ENCODE measurements at regions not wholly inside any gene's neighbourhood (a gene's known extent, or its start where the extent isn't known, plus 50 kb on each side); places are given as distances from the start of the nearest gene placed in this dataset.
"Not testable (repeated sequence)": the region's sequence is repeated elsewhere in the genome, so short reads cannot be mapped to it uniquely, and the experiment has no call there.

DNA sequence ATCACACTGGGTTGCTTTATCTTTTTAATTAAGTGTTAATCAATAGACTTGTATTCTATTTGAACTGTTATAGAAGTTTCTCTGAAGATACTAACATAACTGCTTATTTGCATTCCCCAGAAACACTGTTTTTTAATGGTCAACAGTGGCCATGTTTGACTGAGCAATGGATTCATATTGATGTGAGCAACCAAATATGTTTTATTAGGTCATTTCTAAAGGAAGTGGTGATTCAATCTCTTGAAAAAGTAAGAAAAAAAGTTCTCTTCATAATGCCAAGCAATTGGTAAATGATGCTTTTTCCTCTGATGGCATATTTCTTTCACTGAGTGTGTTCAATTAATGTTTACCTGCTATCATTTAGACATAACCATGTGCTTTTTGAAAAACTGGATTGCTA lies 593.0 kb upstream of the CITED2 start:
- Histone ChIP-seq H3K9me3 (ENCODE audit: control insufficient read depth, insufficient read depth, low read length) (no peaks in the 10 kb centered on the region), H3K4me1 (ENCODE audit: control insufficient read depth, insufficient read depth, low read length) (no peaks in the 10 kb centered on the region), H3K9ac (ENCODE audit: low read depth, low read length) (no peak overlapping the region), H3K36me3 (ENCODE audit: control insufficient read depth, insufficient read depth, low read length) (no peaks in the 10 kb centered on the region), H3K27me3 (ENCODE audit: control insufficient read depth, insufficient read depth, low read length) (no peaks in the 10 kb centered on the region), H3K4me3 (ENCODE audit: low read depth, low read length) (no peak overlapping the region)

DNA sequence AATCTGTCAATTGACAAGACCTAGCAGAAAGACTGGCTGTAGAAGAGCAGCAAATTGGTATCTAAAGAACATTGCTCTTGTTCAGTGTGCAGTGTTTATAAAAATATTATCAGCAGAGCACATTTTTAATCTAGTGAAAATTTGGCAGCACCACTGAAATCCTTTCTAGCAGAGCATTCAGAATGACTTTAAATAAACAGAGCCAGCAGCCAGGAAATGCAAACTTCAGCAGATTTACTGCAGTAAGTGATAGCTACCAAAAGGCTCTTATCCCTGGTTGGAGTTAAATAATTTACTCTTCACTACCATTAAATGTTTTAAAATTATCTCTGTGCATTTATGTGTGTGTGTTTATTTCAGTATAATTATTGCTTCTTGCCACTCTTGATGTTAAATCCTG lies 590.9 kb upstream of the CITED2 start:
- H3K9me3 ChIP-seq (ENCODE audit: control insufficient read depth, insufficient read depth, low read length), result no peaks in the 10 kb centered on the region
- H3K4me3 ChIP-seq (ENCODE audit: low read depth, low read length), result no peak overlapping the region
- H3K9ac ChIP-seq (ENCODE audit: low read depth, low read length), result no peak overlapping the region
- no peaks in the 10 kb centered on the region for H3K36me3 ChIP-seq (ENCODE audit: control insufficient read depth, insufficient read depth, low read length)
- H3K4me1 ChIP-seq (ENCODE audit: control insufficient read depth, insufficient read depth, low read length), result no peaks in the 10 kb centered on the region
- no peaks in the 10 kb centered on the region for H3K27me3 ChIP-seq (ENCODE audit: control insufficient read depth, insufficient read depth, low read length)

- Histone ChIP-seq H3K27me3 (ENCODE audit: control insufficient read depth, insufficient read depth, low read length) (no peaks in the 10 kb centered on the region), H3K36me3 (ENCODE audit: control insufficient read depth, insufficient read depth, low read length) (no peaks in the 10 kb centered on the region), H3K4me1 (ENCODE audit: control insufficient read depth, insufficient read depth, low read length) (no peaks in the 10 kb centered on the region), H3K9me3 (ENCODE audit: control insufficient read depth, insufficient read depth, low read length) (no peaks in the 10 kb centered on the region), H3K4me3 (ENCODE audit: low read depth, low read length) (no peak overlapping the region), H3K9ac (ENCODE audit: low read depth, low read length) (no peak overlapping the region)
These were observed 590.3 kb upstream of the CITED2 start for GRCh38 chr6:139964737-139965136.

DNA sequence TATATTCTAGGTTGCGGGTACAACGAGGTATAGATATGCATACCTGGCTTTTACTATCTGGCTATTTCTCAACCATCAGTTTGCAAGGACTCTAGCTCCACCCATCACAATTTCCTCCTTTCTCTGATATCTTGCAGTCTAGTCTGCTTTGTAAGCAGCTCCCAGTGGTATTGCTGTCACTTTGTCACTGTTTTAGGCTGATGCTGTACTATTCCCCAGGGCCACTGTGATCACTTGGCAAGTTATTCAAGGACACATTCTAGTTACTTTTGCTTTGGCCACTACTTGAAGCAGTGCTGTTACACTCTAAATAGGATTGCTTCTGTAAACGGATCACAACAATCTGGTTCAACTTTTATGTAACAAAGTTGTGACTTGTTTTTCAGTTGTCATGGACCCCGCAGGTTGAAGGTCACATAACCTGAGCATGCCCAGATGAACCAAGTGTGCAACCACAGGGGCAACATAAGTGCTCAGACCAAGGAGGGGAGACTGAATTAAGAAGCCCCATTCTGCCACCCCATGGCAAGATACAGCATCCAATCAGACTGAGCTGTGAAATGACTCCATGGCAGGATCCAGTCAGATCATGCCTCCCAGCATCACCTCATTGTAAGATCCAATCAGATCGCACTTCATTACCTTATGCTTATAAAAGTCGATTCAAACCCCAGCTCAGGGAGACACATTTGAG lies 588.4 kb upstream of the CITED2 start:
- Histone ChIP-seq H3K36me3 (ENCODE audit: control insufficient read depth, insufficient read depth, low read length) (no peaks in the 10 kb centered on the region), H3K4me1 (ENCODE audit: control insufficient read depth, insufficient read depth, low read length) (no peaks in the 10 kb centered on the region), H3K27me3 (ENCODE audit: control insufficient read depth, insufficient read depth, low read length) (no peaks in the 10 kb centered on the region), H3K9ac (ENCODE audit: low read depth, low read length) (no peak overlapping the region), H3K4me3 (ENCODE audit: low read depth, low read length) (no peak overlapping the region), H3K9me3 (ENCODE audit: control insufficient read depth, insufficient read depth, low read length) (no peaks in the 10 kb centered on the region)

GRCh38 chr6:139961190-139961589 lies 586.7 kb upstream of the CITED2 start:
- H3K27me3 ChIP-seq (ENCODE audit: control insufficient read depth, insufficient read depth, low read length), result no peaks in the 10 kb centered on the region
- no peaks in the 10 kb centered on the region for H3K4me1 ChIP-seq (ENCODE audit: control insufficient read depth, insufficient read depth, low read length)
- no peak overlapping the region for H3K9ac ChIP-seq (ENCODE audit: low read depth, low read length)
- no peaks in the 10 kb centered on the region for H3K9me3 ChIP-seq (ENCODE audit: control insufficient read depth, insufficient read depth, low read length)
- no peaks in the 10 kb centered on the region for H3K36me3 ChIP-seq (ENCODE audit: control insufficient read depth, insufficient read depth, low read length)
- H3K4me3 ChIP-seq (ENCODE audit: low read depth, low read length), result no peak overlapping the region

DNA sequence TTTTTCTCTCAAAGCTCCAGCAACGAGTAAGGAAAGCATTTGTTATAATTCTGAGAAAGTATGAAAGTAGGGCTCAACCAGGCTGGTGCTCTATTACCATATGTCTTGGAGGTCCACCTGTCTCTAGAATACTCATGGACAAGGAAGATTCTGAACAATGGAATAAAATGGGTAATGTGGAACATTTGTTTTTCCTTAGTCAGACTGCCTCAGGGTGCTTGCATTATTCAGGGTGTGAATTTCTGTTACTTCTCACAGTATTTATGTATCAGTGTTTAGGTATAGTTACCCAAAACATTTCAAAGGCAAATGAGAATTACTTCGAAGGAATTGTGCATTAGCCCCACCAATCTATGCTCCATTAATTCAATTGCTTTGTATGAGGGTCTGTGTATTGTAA lies 586.2 kb upstream of the CITED2 start:
- no peaks in the 10 kb centered on the region for H3K36me3 ChIP-seq (ENCODE audit: control insufficient read depth, insufficient read depth, low read length)
- no peaks in the 10 kb centered on the region for H3K9me3 ChIP-seq (ENCODE audit: control insufficient read depth, insufficient read depth, low read length)
- no peak overlapping the region for H3K4me3 ChIP-seq (ENCODE audit: low read depth, low read length)
- no peak overlapping the region for H3K9ac ChIP-seq (ENCODE audit: low read depth, low read length)
- no peaks in the 10 kb centered on the region for H3K27me3 ChIP-seq (ENCODE audit: control insufficient read depth, insufficient read depth, low read length)
- no peaks in the 10 kb centered on the region for H3K4me1 ChIP-seq (ENCODE audit: control insufficient read depth, insufficient read depth, low read length)

- H3K9ac ChIP-seq (ENCODE audit: low read depth, low read length), result no peak overlapping the region
- H3K4me1 ChIP-seq (ENCODE audit: control insufficient read depth, insufficient read depth, low read length), result no peaks in the 10 kb centered on the region
- no peak overlapping the region for H3K4me3 ChIP-seq (ENCODE audit: low read depth, low read length)
- H3K27me3 ChIP-seq (ENCODE audit: control insufficient read depth, insufficient read depth, low read length), result no peaks in the 10 kb centered on the region
- no peaks in the 10 kb centered on the region for H3K9me3 ChIP-seq (ENCODE audit: control insufficient read depth, insufficient read depth, low read length)
- no peaks in the 10 kb centered on the region for H3K36me3 ChIP-seq (ENCODE audit: control insufficient read depth, insufficient read depth, low read length)
These were observed 581.1 kb upstream of the CITED2 start for GRCh38 chr6:139955366-139956155.

DNA sequence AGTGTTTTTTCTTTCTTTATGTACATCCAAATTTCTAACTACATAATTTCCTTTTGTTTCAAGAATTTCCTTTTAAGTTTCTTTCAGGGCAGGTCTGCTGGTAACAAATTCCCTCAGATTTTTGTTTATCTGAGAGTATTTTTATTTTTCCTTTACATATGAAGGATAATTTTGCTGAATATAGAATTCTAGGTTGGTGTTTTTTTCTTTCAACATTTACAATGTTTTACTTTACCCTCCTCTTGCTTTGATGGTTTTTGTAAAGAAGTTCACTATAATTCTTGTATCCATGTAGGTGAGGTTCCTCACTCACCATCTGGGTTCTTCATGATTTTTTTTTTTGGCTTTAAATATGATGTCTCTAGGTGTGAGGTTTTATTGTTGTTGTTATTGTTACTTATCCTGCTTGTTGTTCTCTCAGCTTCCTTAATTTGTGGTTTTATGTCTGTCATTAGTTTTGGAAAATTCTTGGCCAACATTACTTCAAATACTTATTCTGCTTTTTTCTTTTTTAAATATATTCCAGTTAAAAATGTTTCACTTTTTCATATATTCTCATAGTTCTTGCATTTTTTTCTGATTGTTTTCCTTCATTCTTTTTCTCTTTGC lies 580.1 kb upstream of the CITED2 start:
- Histone ChIP-seq H3K9ac (ENCODE audit: low read depth, low read length) (no peak overlapping the region), H3K4me3 (ENCODE audit: low read depth, low read length) (no peak overlapping the region), H3K36me3 (ENCODE audit: control insufficient read depth, insufficient read depth, low read length) (no peaks in the 10 kb centered on the region), H3K27me3 (ENCODE audit: control insufficient read depth, insufficient read depth, low read length) (no peaks in the 10 kb centered on the region), H3K9me3 (ENCODE audit: control insufficient read depth, insufficient read depth, low read length) (no peaks in the 10 kb centered on the region), H3K4me1 (ENCODE audit: control insufficient read depth, insufficient read depth, low read length) (no peaks in the 10 kb centered on the region)

GRCh38 chr6:139953780-139954179 lies 579.3 kb upstream of the CITED2 start:
- H3K36me3 ChIP-seq (ENCODE audit: control insufficient read depth, insufficient read depth, low read length); H3K4me1 ChIP-seq (ENCODE audit: control insufficient read depth, insufficient read depth, low read length); H3K9me3 ChIP-seq (ENCODE audit: control insufficient read depth, insufficient read depth, low read length); H3K27me3 ChIP-seq (ENCODE audit: control insufficient read depth, insufficient read depth, low read length); H3K4me3 ChIP-seq (ENCODE audit: low read depth, low read length); H3K9ac ChIP-seq (ENCODE audit: low read depth, low read length): not testable (repeated sequence)

GRCh38 chr6:139951172-139951571 lies 576.7 kb upstream of the CITED2 start:
- H3K4me3 ChIP-seq (ENCODE audit: low read depth, low read length), result no peak overlapping the region
- no peaks in the 10 kb centered on the region for H3K9me3 ChIP-seq (ENCODE audit: control insufficient read depth, insufficient read depth, low read length)
- no peak overlapping the region for H3K9ac ChIP-seq (ENCODE audit: low read depth, low read length)
- no peaks in the 10 kb centered on the region for H3K27me3 ChIP-seq (ENCODE audit: control insufficient read depth, insufficient read depth, low read length)
- H3K36me3 ChIP-seq (ENCODE audit: control insufficient read depth, insufficient read depth, low read length), result no peaks in the 10 kb centered on the region
- H3K4me1 ChIP-seq (ENCODE audit: control insufficient read depth, insufficient read depth, low read length), result no peaks in the 10 kb centered on the region

- no peaks in the 10 kb centered on the region for H3K9me3 ChIP-seq (ENCODE audit: control insufficient read depth, insufficient read depth, low read length)
- no peaks in the 10 kb centered on the region for H3K27me3 ChIP-seq (ENCODE audit: control insufficient read depth, insufficient read depth, low read length)
- H3K4me1 ChIP-seq (ENCODE audit: control insufficient read depth, insufficient read depth, low read length), result peaks cover 8% of the 10 kb centered on the region
- H3K36me3 ChIP-seq (ENCODE audit: control insufficient read depth, insufficient read depth, low read length), result no peaks in the 10 kb centered on the region
- no peak overlapping the region for H3K4me3 ChIP-seq (ENCODE audit: low read depth, low read length)
- no peak overlapping the region for H3K9ac ChIP-seq (ENCODE audit: low read depth, low read length)
These were observed 570.5 kb upstream of the CITED2 start for GRCh38 chr6:139944976-139945375.

GRCh38 chr6:139944131-139944530 lies 569.7 kb upstream of the CITED2 start:
- H3K9me3 ChIP-seq (ENCODE audit: control insufficient read depth, insufficient read depth, low read length), result no peaks in the 10 kb centered on the region
- H3K4me1 ChIP-seq (ENCODE audit: control insufficient read depth, insufficient read depth, low read length), result peaks cover 8% of the 10 kb centered on the region
- no peak overlapping the region for H3K9ac ChIP-seq (ENCODE audit: low read depth, low read length)
- H3K27me3 ChIP-seq (ENCODE audit: control insufficient read depth, insufficient read depth, low read length), result no peaks in the 10 kb centered on the region
- no peaks in the 10 kb centered on the region for H3K36me3 ChIP-seq (ENCODE audit: control insufficient read depth, insufficient read depth, low read length)
- no peak overlapping the region for H3K4me3 ChIP-seq (ENCODE audit: low read depth, low read length)
